Gastrocnemius medialis (tissue), 4 donors: ENCODE measurements at regions not wholly inside any gene's neighbourhood (a gene's known extent, or its start where the extent isn't known, plus 50 kb on each side); places are given as distances from the start of the nearest gene placed in this dataset.
"Not testable (repeated sequence)": the region's sequence is repeated elsewhere in the genome, so short reads cannot be mapped to it uniquely, and the experiment has no call there.

Experiments
- CTCF ChIP-seq, 5 experiments: fragments of 450-650 bp in 3 of 5; fragments of 200-600 bp in 2 of 5; sonication (generic) in 2 of 5; IDR thresholded peaks in 4 of 5; conservative IDR thresholded peaks in 1 of 5; 1 replicate in 4 of 5; 2 replicates in 1 of 5; pipeline ENCODE4 v1.5.1; 2016 to 2019; ENCODE audit warnings: antibody characterized with exemption in 5 of 5, mild to moderate bottlenecking in 3 of 5, moderate library complexity in 3 of 5
- POLR2A ChIP-seq, 2 donors: fragments of 450-650 bp; IDR thresholded peaks; one replicate each; pipeline ENCODE4 v1.6.1; 2017; ENCODE audit warnings: antibody characterized with exemption in 2 of 2, mild to moderate bottlenecking in 2 of 2, moderate library complexity in 2 of 2

- TF ChIP-seq CTCF (IDR thresholded peaks at IDR 0.05 in 4 of 5, conservative IDR thresholded peaks at IDR 0.05 in 1 of 5); POLR2A (IDR thresholded peaks at IDR 0.05): not testable (repeated sequence)
Measured at GRCh38 chr4:45208476-45208875, 482.1 kb upstream of the GNPDA2 start.
